HG02870 (cell line): ENCODE measurements at regions not wholly inside any gene's neighbourhood (a gene's known extent, or its start where the extent isn't known, plus 50 kb on each side); places are given as distances from the start of the nearest gene placed in this dataset.
"Not testable (repeated sequence)": the region's sequence is repeated elsewhere in the genome, so short reads cannot be mapped to it uniquely, and the experiment has no call there.

Source experiments
- ATAC-seq: cut with Tn5 transposase; IDR thresholded peaks from one replicate; pipeline ENCODE4 v1.9.1; 2021; ENCODE audit warnings: mild to moderate bottlenecking, moderate library complexity; ENCODE audit not compliant: unreplicated experiment

DNA sequence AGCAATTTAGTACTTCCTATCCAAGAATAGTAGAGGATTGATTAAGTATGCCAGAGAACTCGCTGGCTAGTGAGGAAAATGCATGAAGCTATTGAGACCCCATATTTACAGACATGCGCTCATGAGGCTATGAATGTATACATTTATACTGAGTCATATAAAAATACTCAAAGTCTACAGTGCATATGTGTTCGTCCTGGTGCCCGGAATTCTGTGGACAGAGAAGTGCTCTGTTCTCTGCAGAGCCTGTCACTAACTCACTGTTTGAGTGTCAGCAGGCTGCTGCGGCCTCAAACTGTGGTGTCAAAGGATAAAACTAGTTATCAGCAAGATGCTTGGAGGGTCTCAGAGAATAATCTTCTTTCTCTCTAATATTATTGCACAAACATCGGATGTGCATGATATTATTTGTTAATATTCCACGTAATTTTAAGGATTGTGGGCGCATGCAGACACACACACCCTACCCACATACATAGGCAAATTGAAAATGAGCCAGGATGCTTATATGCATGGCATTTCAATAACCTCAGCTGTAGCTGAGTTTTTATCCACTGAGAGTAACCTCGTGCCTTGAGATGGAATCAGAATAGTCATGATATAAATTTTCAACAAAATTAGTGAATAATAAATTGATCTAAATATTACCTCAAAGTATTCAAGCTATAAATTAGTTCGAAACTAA, 50.0 kb upstream of the TSC22D2 start:
- no peak for ATAC-seq

DNA sequence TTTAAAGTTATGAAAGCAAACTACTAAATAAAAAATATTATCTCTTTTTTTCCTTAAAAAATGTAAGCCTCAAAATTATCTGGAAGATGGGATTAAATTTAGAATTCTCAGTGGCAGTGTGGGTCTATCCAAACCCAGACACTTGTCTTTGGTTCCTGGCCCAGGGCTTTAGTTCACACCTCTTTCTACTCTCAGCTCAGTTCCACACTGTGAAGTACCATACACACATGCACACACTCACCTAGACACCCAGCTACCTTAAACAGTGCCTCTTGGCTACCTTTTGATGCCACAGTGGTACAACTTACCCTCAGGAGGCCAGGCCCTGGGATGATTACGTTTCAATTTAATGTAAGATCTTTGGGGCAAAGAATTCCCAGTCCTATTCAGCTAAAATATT, 51.0 kb upstream of the TSC22D2 start:
- no peak for ATAC-seq

DNA sequence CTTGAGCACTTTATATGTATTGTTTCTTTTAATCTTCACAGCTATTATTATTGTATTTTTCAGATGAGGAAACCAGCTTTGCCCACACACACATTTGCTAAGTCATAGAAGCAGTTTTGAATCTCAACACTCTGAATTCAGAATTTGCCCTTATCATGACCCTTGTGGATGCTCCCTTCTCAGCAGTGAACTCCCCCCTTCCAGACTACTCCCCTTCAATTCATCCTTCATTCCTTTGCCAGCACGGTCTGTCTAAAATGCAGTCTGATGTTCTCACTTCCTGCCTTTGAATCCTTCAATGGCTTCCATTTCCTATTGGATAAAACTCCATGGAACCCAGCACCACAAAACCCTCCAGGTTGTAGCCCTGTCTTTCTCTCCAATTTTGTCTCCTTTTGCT, 52.5 kb upstream of the TSC22D2 start:
- ATAC-seq, result no peak

DNA sequence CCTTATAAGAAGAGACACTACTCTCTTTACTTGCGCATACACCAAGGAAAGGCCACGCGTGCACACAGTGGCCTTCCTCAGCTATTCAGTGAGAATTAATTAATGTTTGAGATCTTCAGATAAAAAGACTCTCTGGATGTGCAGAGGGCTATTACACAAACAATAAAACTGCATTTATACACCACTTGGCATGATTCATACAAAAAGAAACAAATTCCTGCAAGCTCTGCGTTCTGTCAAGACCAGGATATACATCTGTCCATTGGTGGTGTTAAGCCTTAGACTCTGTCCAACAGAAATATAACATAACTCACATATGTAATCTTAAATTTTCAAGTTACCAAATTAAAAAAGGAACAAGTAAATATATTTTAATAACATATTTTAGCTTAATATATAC, 55.2 kb upstream of the TSC22D2 start:
- no peak for ATAC-seq

DNA sequence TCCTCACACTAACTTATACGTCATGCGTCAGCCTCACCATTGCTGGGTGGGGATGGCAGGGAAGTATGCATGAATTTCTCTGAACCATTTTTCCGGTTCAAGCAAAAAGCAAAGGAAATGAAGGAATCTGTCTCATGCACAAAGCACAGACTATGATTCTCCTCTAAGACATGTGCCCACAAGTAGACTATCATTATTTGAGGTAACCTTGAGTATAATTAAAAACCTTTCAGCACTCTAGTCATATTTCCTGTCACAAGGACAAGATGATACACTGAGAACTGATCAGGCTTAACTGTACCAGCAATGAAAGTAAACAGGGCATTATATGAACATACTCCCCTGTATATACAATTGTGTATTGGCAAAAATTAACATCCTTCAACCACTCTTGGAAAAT, 56.7 kb upstream of the TSC22D2 start:
- ATAC-seq, result no peak

DNA sequence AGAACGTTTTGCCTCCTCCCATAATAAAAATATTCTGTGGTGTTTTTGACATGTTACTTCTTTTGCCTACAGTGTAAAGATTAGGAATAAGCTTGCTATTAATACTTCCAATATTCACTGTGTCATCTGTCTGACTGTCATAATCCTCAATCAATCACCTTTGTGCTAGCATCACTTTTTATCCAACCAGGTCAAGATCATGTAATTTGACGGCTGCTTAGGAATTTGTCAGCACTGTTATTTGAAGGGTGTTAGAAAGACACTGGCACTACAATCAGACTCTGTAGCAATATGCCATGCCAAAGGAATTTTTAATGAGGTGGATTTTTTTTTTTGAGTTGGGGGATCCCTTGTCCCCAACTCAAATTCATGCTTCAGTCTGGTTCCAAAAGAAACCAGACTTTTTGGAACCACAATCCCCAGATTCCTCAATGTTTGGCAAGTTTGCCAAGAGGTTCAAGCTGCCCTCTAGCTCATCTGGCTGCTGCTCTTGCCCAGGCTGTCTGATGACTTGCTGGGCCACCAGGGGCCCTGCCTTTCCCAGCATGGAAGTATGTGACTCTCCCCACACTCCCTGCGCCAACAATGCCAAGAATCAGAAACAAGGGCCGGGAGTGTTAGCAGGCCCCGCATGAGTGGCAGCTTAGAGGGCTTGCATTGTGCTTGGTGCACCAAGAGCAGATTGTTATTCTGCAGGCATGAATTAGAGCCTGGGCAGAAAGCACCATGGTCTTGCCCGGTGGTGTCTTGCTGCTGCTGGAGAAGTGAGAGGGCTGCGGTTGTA, 58.6 kb upstream of the TSC22D2 start:
- no peak for ATAC-seq

DNA sequence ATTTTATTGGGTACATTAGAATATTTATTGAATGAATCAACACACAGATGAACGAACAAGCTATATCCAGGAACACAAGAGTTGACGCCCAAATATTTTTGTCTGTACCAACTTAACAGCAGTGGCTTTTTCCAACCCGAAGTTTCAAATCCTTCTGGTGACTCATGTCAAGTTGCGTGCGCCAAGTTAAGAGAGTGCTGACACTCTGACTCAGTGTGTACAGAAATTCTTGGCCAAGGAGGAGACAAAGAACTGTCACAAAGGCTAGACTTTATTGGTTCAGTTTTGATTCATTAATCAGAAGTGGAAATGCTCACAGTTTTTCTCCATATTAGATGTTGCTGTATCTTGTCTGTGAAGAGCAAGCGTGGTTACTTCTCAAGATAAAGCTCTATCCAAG, 59.6 kb upstream of the TSC22D2 start:
- no peak for ATAC-seq

DNA sequence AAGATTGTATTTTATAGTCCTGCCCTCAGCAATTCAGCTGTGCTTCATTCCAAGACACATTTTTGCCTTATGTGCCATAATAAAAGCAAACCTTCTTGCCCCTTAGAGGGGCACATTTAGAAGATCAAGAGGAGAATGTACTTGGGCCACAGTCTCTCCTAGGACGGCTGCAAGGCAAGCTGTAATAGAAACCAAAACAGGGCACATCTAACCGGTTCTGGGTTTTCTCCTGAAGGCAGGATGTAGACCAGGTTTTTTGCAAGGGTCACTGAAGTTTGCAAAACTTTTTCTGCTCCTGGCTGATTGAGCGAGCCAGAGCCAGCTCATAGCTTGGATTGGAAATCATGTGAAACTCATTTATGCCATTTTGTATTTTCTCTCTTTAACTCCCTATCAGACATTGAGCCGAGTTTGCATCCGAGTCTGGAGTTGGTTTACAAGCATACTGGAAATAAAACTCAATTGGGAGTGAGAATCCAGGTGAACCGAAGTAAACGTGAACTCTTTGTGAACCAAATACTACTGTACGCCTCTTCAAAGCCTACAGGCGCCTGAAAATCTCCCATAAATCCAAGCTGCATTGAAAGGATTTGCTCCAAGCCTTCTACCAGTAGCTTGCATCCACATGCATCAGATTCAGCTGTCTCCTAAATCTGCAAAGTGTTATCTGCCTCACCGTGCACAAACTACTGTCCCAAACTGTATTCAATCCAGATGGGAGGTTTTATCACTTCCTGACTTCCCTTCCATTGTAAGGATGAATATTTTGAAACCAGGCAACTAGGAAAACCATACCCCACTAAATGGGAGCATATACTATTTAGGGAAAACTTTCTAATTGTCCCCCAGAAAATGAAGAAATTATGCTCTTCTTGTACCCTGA, 60.9 kb upstream of the TSC22D2 start:
- ATAC-seq, result no peak

DNA sequence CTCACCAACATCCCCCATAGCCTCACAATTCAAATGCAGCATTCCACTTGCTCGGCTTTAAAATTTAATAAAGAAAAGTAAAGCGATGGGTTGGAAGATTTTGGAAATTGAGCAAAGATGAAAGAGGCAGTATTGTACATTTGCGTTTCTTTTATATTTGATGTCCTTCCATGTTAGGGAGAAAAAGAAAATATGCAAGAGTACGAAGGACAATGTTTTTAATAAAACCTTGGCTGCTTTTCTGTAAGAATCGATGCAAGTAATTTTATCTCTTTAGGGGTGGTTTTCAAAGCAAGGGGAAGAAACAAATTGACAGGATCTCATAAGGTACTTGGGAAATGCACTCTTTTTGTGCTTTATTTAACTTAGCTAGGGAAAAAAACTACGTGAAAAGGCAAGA, 61.8 kb upstream of the TSC22D2 start:
- no peak for ATAC-seq

DNA sequence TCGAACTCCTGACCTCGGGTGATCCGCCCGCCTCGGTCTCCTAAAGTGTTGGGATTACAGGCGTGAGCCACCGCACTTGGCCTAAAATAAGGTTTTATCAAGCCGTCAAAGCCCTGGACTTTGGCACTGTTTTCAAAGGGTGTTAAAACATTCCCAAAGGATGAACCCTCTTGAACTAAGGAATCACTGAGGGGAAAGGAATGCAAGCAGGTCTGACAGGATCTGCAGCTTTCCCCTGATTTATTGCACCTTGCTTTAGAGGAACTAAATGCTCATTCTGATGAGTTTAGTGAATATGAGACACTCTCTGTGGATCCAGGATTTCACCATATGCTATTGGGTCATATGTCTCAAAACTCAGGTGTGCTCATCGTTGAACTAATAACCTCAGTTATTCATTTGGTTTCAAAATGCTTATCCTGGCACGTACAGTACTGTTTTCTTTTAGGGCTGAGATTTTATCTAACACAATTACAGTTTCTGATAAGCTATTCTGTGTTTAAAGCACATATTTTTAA, 63.0 kb upstream of the TSC22D2 start:
- no peak for ATAC-seq

DNA sequence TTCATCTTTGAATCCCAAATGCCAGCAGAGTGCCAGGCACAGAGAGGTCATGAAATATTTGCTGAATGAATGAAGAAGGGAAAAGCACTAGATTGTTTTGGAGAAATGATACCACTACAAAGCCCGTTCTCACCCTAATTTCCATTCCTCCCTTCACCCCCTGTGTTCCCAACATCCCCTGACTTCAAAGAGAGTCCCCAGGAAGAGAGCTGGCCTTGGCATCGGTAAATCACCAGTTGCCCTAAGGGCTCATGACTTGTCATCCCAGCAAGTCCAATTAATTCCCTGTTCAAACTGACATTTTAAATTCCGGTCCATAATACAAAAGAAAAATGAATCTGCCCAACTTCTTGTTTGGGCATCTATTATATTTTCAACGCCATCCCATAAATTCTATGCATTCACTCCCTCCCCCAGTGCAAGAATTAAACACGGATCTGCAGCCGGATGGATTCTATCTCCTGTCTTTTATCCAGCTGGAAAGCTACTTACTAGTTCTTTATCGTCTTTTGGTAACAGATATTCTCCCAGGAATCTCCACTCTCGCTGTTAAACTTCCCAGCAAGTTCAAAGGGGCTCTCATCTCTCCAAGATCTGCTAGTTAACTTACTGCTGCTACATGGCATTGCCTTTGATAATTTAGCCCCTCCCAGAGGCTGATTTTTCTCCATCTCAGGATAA, 63.9 kb upstream of the TSC22D2 start:
- ATAC-seq, result no peak

DNA sequence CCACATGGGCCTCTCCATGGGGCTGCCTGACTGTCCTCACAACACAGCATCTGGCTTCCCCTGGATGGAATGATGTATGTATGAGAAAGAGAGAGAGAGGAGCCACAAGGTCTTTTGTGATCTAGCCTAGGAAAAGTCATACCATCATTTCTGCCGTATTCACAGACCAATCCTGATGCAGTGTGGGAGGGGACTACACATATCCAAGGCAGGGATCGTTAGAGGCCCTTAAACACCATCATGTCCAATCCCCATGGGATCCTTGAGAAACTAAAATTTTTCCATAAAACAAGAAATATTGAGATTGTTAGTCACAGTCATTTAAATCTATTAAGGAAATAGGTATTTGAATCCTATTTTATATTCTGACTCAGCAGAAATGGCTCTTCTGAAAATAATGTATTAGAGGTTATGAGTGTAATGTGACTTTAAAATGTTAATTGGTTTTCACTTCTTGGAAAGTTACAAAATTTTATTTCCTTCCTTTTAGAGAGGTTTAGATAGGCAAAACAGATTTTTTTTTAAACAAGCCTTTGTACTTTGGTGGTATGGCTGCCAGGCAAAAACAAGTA, 65.1 kb upstream of the TSC22D2 start:
- no peak for ATAC-seq

DNA sequence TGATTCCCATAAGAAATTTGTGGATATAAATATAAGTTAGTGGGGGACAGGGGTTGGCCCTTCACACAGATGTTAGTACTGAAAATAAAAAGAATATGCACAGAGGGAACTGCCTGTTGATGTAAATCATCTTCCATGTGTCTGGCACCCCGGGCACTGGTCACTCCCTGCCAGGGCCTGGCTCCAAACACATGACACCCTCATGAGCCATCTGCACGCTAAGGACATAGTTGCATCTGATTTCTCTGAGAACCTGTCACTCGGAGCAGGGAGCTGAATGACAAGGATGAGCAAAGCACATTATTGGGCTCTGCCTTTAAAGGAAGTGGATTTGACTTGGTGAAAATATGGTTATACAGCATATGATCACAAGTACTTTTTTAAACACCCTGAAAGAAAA, 66.2 kb upstream of the TSC22D2 start:
- no peak for ATAC-seq

DNA sequence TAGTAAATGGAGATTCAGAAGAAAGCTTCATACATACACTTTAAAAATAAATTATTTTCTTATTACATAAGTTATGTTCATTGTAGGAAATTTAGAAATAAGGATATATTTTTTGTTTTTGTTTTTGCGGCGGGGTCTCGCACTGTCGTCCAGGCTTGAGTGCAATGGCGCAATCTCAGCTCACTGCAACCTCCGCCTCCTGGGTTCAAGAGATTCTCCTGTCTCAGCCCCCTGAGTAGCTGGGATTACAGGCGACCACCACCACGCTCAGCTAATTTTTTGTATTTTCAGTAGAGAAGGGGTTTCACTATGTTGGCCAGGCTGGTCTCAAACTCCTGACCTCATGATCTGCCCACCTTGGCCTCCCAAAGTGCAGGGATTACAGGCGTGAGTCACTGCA, 71.7 kb upstream of the TSC22D2 start:
- ATAC-seq, result not testable (repeated sequence)

DNA sequence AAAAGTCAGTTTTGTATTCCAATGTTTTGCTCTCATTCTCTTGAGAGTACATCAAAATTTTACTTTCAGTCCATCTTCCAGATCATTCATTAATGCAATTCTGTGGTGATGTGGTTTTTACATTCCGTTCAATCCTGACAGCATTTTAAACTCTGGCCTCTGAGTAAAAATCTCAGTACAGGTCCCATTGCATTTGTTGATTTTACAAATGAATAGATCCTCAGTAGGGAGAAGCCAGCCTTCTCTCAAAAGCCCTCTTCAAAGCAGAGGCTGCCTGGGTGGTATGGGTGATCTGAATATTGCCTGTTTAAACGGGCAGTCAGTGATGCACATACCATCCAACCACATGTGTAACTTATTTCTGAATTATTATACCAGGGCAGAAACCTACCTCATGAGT, 72.5 kb upstream of the TSC22D2 start:
- no peak for ATAC-seq

DNA sequence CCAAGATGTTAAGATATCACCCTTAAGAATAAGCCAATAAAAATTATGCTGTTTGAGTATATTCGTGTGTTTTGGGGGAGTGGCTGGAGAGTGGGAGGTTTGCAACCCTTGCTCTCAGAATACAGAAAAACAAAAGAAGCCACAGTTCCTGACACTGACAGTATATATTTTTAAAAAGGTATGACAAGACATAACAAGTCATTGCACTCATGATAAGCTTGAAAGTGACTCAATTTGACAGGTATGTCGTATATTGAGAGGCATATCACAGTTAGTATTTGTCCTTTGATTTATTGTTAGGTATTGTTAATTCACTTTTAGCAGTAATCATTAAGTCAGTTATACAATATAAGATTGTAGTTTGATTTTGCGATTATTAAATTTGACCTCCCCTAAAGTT, 73.1 kb upstream of the TSC22D2 start:
- no peak for ATAC-seq

DNA sequence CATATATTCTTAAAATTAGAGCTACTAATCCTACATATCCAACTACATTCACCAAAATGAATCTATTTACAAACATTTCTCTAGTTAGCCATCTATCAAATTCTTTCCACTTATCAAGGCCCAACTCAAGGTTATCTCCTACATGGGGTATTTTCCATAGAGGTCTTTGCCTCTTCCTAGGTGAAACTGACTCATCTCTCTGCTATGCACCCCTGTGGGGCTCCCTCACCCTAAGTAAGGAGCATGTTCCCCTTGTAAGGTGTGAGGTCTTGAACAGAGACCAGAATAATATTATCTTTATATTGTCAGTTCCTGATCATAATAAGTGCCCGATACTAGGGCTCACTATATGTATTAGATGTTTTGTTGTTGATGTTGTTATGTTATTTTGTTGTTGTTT, 74.6 kb upstream of the TSC22D2 start:
- ATAC-seq, result no peak

DNA sequence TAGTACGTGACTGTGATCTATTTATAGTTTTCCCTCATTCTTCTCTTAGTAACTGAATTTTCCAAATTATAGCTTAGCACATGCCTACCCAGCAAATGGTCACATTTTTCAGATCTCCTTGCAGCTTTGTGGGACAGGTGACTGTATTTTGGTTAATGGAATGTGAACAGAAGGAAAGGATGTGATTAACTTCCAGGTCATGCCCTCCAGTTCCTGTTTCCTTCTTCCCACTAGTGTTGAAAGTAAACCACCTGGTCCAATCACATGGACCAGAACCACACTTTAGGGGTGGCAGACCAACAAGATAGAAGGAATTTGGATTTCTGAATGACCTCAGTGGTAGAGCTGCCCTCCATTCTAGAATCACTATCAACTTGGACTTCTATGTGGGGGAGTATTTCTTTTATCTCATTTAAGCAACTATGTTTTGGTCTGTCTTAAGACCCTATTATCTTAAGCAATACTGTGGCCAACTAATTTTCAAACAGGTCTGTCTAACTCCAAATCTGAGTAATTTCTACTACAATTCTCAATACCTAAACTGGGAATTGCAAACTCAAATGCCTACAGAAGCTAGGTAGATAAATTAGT, 76.0 kb upstream of the TSC22D2 start:
- ATAC-seq, result no peak

DNA sequence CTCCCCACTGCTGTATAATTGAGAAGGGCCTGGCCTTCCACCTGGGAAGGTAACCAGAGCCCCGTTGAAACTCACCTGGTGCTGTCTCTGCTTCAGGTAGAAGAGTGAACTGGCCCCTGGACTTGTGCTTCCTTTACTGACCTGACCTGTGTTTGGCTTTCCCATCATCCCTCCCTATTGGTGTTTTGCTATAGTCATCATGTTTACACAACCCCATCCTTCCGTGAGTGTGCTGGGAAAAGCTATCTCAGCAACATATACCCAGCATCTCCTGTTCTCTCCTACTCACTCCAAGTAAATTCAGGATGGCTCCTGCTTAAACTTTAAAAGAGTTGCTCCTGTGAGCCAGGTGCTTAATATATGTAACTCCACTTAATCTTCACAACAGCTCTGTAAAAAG, 77.2 kb upstream of the TSC22D2 start:
- no peak for ATAC-seq

DNA sequence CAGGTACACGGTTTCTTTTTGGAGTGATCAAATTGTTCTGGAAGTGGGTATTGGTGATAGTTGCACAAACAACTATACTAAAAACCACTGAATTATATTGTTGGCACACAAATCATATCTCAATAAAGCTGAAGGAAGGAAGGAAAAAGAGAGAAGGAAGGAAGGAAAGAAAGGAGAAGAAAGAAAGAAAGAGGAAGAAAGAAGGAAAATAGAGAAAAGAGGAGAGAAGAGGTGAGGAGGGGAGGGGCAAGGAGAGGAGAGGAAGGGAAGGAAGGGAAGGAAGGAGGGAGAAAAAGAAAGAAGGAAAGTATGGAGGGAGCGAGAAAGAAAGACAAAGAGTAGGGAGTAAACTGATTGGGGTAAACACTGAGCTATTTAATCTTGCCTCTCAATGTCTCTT, 77.9 kb upstream of the TSC22D2 start:
- ATAC-seq, result no peak
